GM19463 (cell line): ENCODE measurements at regions not wholly inside any gene's neighbourhood (a gene's known extent, or its start where the extent isn't known, plus 50 kb on each side); places are given as distances from the start of the nearest gene placed in this dataset.
"Not testable (repeated sequence)": the region's sequence is repeated elsewhere in the genome, so short reads cannot be mapped to it uniquely, and the experiment has no call there.

Source experiments
- ATAC-seq: cut with Tn5 transposase; IDR thresholded peaks from one replicate; pipeline ENCODE4 v1.9.1; 2021; ENCODE audit warnings: mild to moderate bottlenecking, moderate library complexity; ENCODE audit not compliant: unreplicated experiment

DNA sequence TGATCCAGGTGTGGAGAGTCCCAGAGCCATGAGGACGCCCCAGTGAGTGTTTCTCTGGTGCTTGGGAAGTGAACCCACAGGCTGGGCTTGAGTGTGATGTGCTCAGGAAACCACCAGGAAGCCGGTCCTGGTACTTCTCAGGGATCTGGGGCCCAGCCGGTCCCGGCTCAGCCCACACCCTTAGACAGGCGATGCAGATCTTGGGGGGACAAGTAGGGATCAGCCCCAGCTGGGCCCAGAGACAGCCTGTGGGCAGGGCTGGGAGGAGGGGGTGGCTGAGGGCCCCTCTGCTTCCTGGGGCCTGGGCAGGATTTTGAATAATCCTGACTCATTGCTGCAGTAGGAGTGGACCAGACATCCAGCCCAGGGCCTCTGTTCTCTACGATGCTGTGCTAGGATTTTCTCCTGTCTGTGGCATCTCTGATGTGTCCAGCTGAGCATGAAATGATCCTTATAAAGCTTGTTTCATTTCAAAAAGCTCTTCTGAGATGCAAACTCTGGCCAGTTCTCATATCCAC is 698.0 kb downstream of the PTPRU start:
- ATAC-seq, result no peak

DNA sequence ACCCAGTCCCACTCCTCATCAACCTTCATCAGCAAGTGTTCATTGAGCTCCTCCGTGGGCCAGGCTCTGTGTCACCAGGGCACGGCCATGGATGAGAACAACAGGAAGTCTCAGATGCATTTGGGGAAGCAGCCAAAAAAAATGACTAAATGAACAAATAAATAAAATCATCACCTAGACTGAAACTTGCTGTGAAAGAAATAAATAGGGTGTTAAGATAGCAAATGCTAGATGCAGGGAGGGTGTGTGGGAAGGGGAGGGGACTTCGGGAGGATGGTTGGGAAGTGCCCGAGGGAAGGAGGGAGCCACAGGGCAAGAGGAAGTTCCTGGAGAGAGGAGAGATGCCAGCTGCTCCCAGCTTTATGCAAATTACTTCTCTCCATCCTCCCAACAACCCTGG is 696.7 kb downstream of the PTPRU start:
- no peak for ATAC-seq

- ATAC-seq, result no peak
Measured at GRCh38 chr1:29932626-29933025, 696.3 kb downstream of the PTPRU start.

GRCh38 chr1:29931477-29932175 is 695.3 kb downstream of the PTPRU start:
- no peak for ATAC-seq

GRCh38 chr1:29925058-29925457 is 688.7 kb downstream of the PTPRU start:
- no peak for ATAC-seq

GRCh38 chr1:29924017-29924431 is 687.7 kb downstream of the PTPRU start:
- ATAC-seq, result no peak

GRCh38 chr1:29921741-29922140 is 685.4 kb downstream of the PTPRU start:
- ATAC-seq, result no peak

GRCh38 chr1:29920784-29921183 is 684.5 kb downstream of the PTPRU start:
- ATAC-seq, result no peak

- ATAC-seq, result no peak
Measured at GRCh38 chr1:29920316-29920715, 684.0 kb downstream of the PTPRU start.

DNA sequence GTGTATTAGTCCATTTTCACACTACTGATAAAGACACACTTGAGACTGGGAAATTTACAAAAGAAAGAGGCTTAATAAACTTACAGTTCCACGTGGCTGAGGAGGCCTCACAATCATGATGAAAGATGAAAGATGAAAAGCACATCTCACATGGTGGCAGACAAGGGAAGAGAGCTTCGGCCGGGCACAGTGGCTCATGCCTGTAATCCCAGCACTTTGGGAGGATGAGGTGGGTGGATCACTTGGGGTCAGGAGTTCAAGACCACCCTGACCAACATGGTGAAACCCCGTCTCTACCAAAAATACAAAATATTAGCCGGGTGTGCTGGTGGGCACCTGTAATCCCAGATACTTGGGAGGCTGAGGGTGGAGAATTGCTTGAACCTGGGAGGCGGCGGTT is 682.7 kb downstream of the PTPRU start:
- not testable (repeated sequence) for ATAC-seq

DNA sequence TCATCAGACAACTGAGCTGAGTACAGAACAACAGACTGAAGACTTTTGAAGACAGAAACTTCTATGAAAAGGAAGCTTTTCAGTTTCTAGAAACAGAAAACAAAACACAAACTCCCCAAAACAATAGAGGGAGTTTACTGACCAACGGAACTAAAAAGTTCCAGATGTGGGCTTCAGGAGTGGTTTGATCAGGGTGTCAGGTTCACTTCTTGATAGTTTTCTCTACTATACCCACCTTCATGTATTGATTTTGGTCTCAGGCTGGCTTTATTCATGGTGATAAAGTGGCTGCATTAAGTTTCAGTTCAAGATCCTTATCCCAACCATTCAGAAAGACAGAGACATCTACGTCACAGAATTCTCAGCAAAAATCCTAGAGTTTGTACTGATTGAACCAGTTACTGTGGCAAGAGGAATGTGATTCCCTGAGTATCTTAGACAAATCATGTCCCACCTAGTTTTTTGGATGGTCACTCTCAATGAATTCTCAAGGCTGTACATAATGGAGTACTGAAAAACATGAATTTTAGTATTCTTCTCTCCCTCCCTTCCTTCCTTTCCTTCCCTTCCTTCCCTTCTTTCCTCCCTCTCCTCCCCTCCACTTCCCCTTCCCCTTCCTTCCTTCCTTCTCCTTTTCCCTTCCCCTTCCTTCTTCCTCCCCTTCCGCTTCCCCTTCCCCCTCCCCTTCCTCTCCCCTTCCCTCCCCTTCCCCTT is 680.5 kb downstream of the PTPRU start:
- ATAC-seq, result no peak

GRCh38 chr1:29914936-29915335 is 678.6 kb downstream of the PTPRU start:
- ATAC-seq, result no peak

DNA sequence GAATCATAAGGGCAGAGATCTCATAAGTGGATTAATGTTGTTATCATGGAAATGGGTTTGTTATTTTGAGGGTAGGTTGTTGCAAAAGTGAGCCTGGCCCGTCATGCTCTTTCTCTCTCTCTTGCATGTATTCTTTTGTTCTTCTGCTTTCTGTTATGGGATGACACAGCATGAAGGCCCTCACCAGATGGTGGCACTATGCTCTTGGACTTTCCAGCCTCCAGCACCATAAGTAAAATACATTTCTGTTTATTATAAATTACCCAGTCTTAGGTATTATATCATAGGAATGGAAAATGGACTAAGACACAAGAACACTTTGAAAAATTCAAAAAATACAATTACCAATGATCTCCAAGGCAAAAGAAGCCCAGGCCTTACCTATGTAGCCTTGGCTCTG is 676.1 kb downstream of the PTPRU start:
- ATAC-seq, result no peak

GRCh38 chr1:29909962-29910361 is 673.6 kb downstream of the PTPRU start:
- no peak for ATAC-seq

- ATAC-seq, result no peak
Measured at GRCh38 chr1:29907596-29907995, 671.3 kb downstream of the PTPRU start.

- ATAC-seq, result no peak
Measured at GRCh38 chr1:29906927-29907326, 670.6 kb downstream of the PTPRU start.

- ATAC-seq, result no peak
Measured at GRCh38 chr1:29903548-29904166, 667.3 kb downstream of the PTPRU start.

- ATAC-seq, result no peak
Measured at GRCh38 chr1:29901624-29902325, 665.5 kb downstream of the PTPRU start.

- ATAC-seq, result no peak
Measured at GRCh38 chr1:29900712-29901111, 664.4 kb downstream of the PTPRU start.

- ATAC-seq, result no peak
Measured at GRCh38 chr1:29900104-29900679, 663.9 kb downstream of the PTPRU start.
